ENCODE measurements at regions not wholly inside any gene's neighbourhood (a gene's known extent, or its start where the extent isn't known, plus 50 kb on each side); places are given as distances from the start of the nearest gene placed in this dataset.

- TF ChIP-seq CTCF (conservative IDR thresholded peaks at IDR 0.05; ENCODE audit: low read depth, low read length) = no peak
- TF ChIP-seq EZH2phosphoT487 (IDR thresholded peaks at IDR 0.05; ENCODE audit: borderline replicate concordance, low read length) = no peak
- TF ChIP-seq EZH2 (IDR thresholded peaks at IDR 0.05; ENCODE audit: low read length, unreplicated experiment) = no peak
Measured at GRCh38 chr10:58451193-58451889, 61.3 kb upstream of the BICC1 start.

All from PC-3 (cell line).